Endothelial cell of umbilical vein (primary cell): ENCODE measurements at regions not wholly inside any gene's neighbourhood (a gene's known extent, or its start where the extent isn't known, plus 50 kb on each side); places are given as distances from the start of the nearest gene placed in this dataset.
"Not testable (repeated sequence)": the region's sequence is repeated elsewhere in the genome, so short reads cannot be mapped to it uniquely, and the experiment has no call there.

Experiments
- BruUV-seq: library from RNA; stranded (reverse); fragments of 400-500 nt; replicated peaks from 2 replicates; lab custom pipeline; 2021; lab: Mats Ljungman, UMichigan
- CTCF ChIA-PET: fragments of 300-600, 350-600 bp; sonication (Branson Sonifier 250); formaldehyde crosslinking; loops from one replicate; lab custom pipeline; 2021; ENCODE audit warnings: antibody characterized with exemption, inconsistent platforms; lab: Charles Lee
- POLR2A ChIA-PET: fragments of 300-600, 350-600 bp; sonication (Branson Sonifier 250); formaldehyde crosslinking; loops from one replicate; lab custom pipeline; 2021; ENCODE audit warnings: antibody characterized with exemption, inconsistent platforms; lab: Charles Lee
- DNase-seq: peaks from one replicate; pipeline ENCODE4 v3.0.0-alpha.2; 2011; ENCODE audit warnings: low read depth, low spot score
- FAIRE-seq: peaks from 2 replicates; lab custom pipeline; 2011; peaks lifted over from hg19 to GRCh38; lab: Jason Lieb, UNC
- H2AFZ ChIP-seq: 2 replicates; pipeline ENCODE4 v1.6.0; 2012; ENCODE audit warnings: low read depth, low read length, control low read depth, inconsistent platforms
- H3K27ac ChIP-seq: 2 replicates; pipeline ENCODE4 v1.5.1; 2011; ENCODE audit warnings: low read depth, mild to moderate bottlenecking, control low read depth, low read length, moderate library complexity; ENCODE audit not compliant: insufficient read depth
- H3K27me3 ChIP-seq, 2 experiments: 2 replicates each; pipeline versions ENCODE4 v1.6.0 to v1.6.1; 2011; ENCODE audit warnings: low read length in 2 of 2, mixed read lengths in 1 of 2; ENCODE audit not compliant: control insufficient read depth in 2 of 2, insufficient read depth in 2 of 2
- H3K36me3 ChIP-seq, 2 experiments: 2 replicates in 1 of 2; 3 replicates in 1 of 2; pipeline ENCODE4 v1.5.1; 2011; ENCODE audit warnings: low read length in 2 of 2, mild to moderate bottlenecking in 1 of 2, moderate library complexity in 1 of 2; ENCODE audit not compliant: control insufficient read depth in 2 of 2, insufficient read depth in 2 of 2; ENCODE audit errors: extremely low read depth in 1 of 2
- H3K4me1 ChIP-seq: 3 replicates; pipeline ENCODE4 v1.5.1; 2011; ENCODE audit warnings: mild to moderate bottlenecking, low read length; ENCODE audit not compliant: control insufficient read depth, insufficient read depth; ENCODE audit errors: extremely low read depth
- H3K4me2 ChIP-seq: 2 replicates; pipeline ENCODE4 v1.6.1; 2011; ENCODE audit warnings: low read length, control low read depth, mixed read lengths; ENCODE audit not compliant: insufficient read depth
- H3K4me3 ChIP-seq, 3 experiments: fragments of 200-600 bp in 1 of 3; sonication (generic), shearing (Covaris generic) in 1 of 3; replicated peaks in 1 of 3; 2 replicates each; pipeline ENCODE4 v1.5.1; 2011 to 2016; ENCODE audit warnings: control low read depth in 3 of 3, low read length in 3 of 3, mild to moderate bottlenecking in 2 of 3, inconsistent platforms in 1 of 3, low read depth in 1 of 3, moderate library complexity in 1 of 3; ENCODE audit not compliant: insufficient read depth in 1 of 3
- H3K79me2 ChIP-seq: 2 replicates; pipeline ENCODE4 v1.6.0; 2012; ENCODE audit warnings: low read length, inconsistent platforms; ENCODE audit not compliant: control insufficient read depth, insufficient read depth
- H3K9ac ChIP-seq: replicated peaks from 2 replicates; pipeline ENCODE3; 2011; ENCODE audit warnings: low read length, control low read depth; ENCODE audit not compliant: insufficient read depth; ENCODE audit errors: extremely low read depth
- H3K9me1 ChIP-seq: replicated peaks from 3 replicates; pipeline ENCODE4 v1.6.0; 2011; ENCODE audit warnings: mild to moderate bottlenecking, low read length; ENCODE audit not compliant: control insufficient read depth, insufficient read depth; ENCODE audit errors: extremely low read depth
- H3K9me3 ChIP-seq: replicated peaks from 2 replicates; pipeline ENCODE4 v1.5.1; 2012; ENCODE audit warnings: low read length, inconsistent platforms; ENCODE audit not compliant: control insufficient read depth, insufficient read depth
- H4K20me1 ChIP-seq: replicated peaks from 2 replicates; pipeline ENCODE3; 2011; ENCODE audit warnings: mild to moderate bottlenecking, low read length; ENCODE audit not compliant: control insufficient read depth, insufficient read depth; ENCODE audit errors: extremely low read depth
- EZH2 ChIP-seq: IDR thresholded peaks from 2 replicates; pipeline ENCODE4 v1.6.1; 2012; ENCODE audit warnings: borderline replicate concordance, low read depth, mild to moderate bottlenecking, moderate library complexity, low read length, inconsistent platforms; ENCODE audit not compliant: severe bottlenecking
- GATA2 ChIP-seq: IDR thresholded peaks from 2 replicates; pipeline ENCODE4 v1.7.0; 2011; ENCODE audit warnings: low read depth, mild to moderate bottlenecking, moderate library complexity, mixed read lengths, low read length; ENCODE audit not compliant: insufficient read length, insufficient read depth
- JUN ChIP-seq: IDR thresholded peaks from 2 replicates; pipeline ENCODE4 v1.6.1; 2011; ENCODE audit warnings: borderline replicate concordance, low read depth; ENCODE audit not compliant: insufficient read length, insufficient read depth
- MYC ChIP-seq: IDR thresholded peaks from one replicate; pipeline ENCODE4 v1.6.1; 2011; ENCODE audit warnings: mild to moderate bottlenecking, low read depth, low read length
- POLR2A ChIP-seq: IDR thresholded peaks from 2 replicates; pipeline ENCODE4 v1.6.1; 2012; ENCODE audit warnings: low read depth, mild to moderate bottlenecking, control low read depth, low read length
- POLR2AphosphoS5 ChIP-seq: IDR thresholded peaks from 2 replicates; pipeline ENCODE4 v1.6.1; 2012; ENCODE audit warnings: low read depth, mild to moderate bottlenecking, control low read depth, low read length, moderate library complexity; ENCODE audit not compliant: insufficient read depth
- dilution Hi-C: fragments of 300-500 bp; cut with MboI; formaldehyde crosslinking; loops from one replicate; pipeline ENCODE4 v1.15.0; 2019; ENCODE audit warnings: low sequenced_read_pairs; ENCODE audit not compliant: extremely low pct_ligation_motif_present
- intact Hi-C: fragments of 100-400 bp; cut with micrococcal nuclease; formaldehyde crosslinking; loops from one replicate; pipeline ENCODE4 v1.10.0; 2022
- TF ChIP-seq, protein P1 (sequence below), 2 donors: IDR thresholded peaks; 1 replicate in 1 of 2; 2 replicates in 1 of 2; pipeline ENCODE4 v1.5.1; 2011; ENCODE audit warnings: low read length in 2 of 2, mild to moderate bottlenecking in 2 of 2, moderate library complexity in 2 of 2, control low read depth in 1 of 2, inconsistent platforms in 1 of 2, low read depth in 1 of 2; ENCODE audit not compliant: insufficient read depth in 1 of 2; ENCODE audit errors: extremely low read depth in 1 of 2

DNA sequence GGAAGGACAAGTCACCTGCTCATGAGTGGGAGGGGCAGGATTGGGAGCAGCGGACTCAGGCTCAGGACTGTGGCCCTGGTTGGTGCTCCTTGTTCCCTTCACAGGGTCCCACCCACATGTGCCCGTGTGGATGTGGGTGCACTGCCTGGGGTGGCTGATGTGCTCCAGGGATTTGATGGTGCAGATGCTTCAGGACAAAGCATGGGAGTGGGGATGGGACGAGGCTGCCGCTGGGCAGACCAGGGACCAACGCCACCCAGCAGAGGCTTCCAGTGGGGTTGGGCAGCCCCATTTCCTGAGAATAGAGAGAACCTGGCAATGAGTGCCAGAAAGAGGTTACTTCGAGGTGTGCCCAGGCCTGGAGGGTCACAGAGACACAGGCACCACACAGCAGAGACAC, 65.5 kb upstream of the IGLL5 start:
- Histone ChIP-seq H3K9me1 (no peaks in the 10 kb centered on the region), H3K27me3 (no peaks in the 10 kb centered on the region), H2AFZ (no peak overlapping the region), H3K4me3 (no peak overlapping the region), H3K9ac (no peak overlapping the region), H3K4me2 (no peak overlapping the region), H3K79me2 (no peaks in the 10 kb centered on the region), H4K20me1 (no peaks in the 10 kb centered on the region), H3K9me3 (no peaks in the 10 kb centered on the region), H3K36me3 (no peaks in the 10 kb centered on the region), H3K4me1 (no peaks in the 10 kb centered on the region), H3K27ac (no peak overlapping the region)
- ChIA-PET CTCF (interaction anchor here (2.5 kb wide), 1 partner anchor 12 kb away, joined by 14 read pairs; no protein-coding TSS in a partner anchor), POLR2A (no interaction called here)
- intact Hi-C loops (no loop called here), dilution Hi-C loops (no loop called here)
- TF ChIP-seq, protein P1, sequence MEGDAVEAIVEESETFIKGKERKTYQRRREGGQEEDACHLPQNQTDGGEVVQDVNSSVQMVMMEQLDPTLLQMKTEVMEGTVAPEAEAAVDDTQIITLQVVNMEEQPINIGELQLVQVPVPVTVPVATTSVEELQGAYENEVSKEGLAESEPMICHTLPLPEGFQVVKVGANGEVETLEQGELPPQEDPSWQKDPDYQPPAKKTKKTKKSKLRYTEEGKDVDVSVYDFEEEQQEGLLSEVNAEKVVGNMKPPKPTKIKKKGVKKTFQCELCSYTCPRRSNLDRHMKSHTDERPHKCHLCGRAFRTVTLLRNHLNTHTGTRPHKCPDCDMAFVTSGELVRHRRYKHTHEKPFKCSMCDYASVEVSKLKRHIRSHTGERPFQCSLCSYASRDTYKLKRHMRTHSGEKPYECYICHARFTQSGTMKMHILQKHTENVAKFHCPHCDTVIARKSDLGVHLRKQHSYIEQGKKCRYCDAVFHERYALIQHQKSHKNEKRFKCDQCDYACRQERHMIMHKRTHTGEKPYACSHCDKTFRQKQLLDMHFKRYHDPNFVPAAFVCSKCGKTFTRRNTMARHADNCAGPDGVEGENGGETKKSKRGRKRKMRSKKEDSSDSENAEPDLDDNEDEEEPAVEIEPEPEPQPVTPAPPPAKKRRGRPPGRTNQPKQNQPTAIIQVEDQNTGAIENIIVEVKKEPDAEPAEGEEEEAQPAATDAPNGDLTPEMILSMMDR (IDR thresholded peaks at IDR 0.05; ENCODE audit: extremely low read depth in 1 of 2, insufficient read depth in 1 of 2, low read depth in 1 of 2, low read length in 2 of 2), result no peak
- TF ChIP-seq MYC, result no peak
- no peak for TF ChIP-seq GATA2
- no peak for TF ChIP-seq JUN
- no peak for TF ChIP-seq EZH2
- TF ChIP-seq POLR2A, result no peak
- no peak for TF ChIP-seq POLR2AphosphoS5
- DNase-seq, result no peak
- FAIRE-seq, result no peak
- no TSS peak for BruUV-seq

DNA sequence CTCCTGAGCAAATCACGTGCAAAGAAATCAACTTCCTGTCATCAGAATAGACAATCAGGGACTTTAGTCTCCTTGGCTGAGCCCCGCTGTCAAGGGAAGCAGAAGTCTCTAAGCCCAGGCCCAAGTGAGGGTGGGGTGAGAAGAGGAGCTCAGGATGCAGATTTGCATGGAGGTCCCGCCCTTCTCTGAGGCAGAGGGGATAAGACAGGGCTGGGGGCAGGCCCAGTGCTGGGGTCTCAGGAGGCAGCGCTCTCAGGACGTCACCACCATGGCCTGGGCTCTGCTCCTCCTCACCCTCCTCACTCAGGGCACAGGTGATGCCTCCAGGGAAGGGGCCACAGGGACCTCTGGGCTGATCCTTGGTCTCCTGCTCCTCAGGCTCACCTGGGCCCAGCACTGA, 65.1 kb upstream of the IGLL5 start:
- H3K36me3 ChIP-seq, H3K9ac ChIP-seq, FAIRE-seq, H3K4me1 ChIP-seq, H3K9me1 ChIP-seq, H3K27ac ChIP-seq, H3K4me2 ChIP-seq, DNase-seq, H4K20me1 ChIP-seq, BruUV-seq, intact Hi-C loops, POLR2A ChIA-PET, H2AFZ ChIP-seq, H3K9me3 ChIP-seq, dilution Hi-C loops, H3K4me3 ChIP-seq, H3K27me3 ChIP-seq, H3K79me2 ChIP-seq: not testable (repeated sequence)
- CTCF ChIA-PET, result interaction anchor here (1.3 to 2.5 kb wide), 2 partner anchors 13 to 26 kb away, joined by 5 to 14 read pairs; no protein-coding TSS in a partner anchor
